H1 (cell line): ENCODE measurements at regions not wholly inside any gene's neighbourhood (a gene's known extent, or its start where the extent isn't known, plus 50 kb on each side); places are given as distances from the start of the nearest gene placed in this dataset.

Source experiments
- CTCF ChIA-PET: fragments of 300-600 bp; sonication (Branson Sonifier 250); formaldehyde crosslinking; loops from one replicate; lab custom pipeline; 2021; ENCODE audit not compliant: partially characterized antibody; lab: Charles Lee
- POLR2A ChIA-PET: fragments of 300-600 bp; sonication (Branson Sonifier 250); formaldehyde crosslinking; loops from one replicate; lab custom pipeline; 2021; ENCODE audit warnings: inconsistent platforms; ENCODE audit not compliant: partially characterized antibody; lab: Charles Lee
- DNase-seq, 2 experiments: peaks; one replicate each; pipeline versions ENCODE4 v3.0.0 to v3.0.0-alpha.2; 2010 to 2022; ENCODE audit warnings: low spot score in 2 of 2, low read depth in 1 of 2, mixed read lengths in 1 of 2
- FAIRE-seq: peaks from 2 replicates; lab custom pipeline; 2011; peaks lifted over from hg19 to GRCh38; lab: Jason Lieb, UNC
- H2AFZ ChIP-seq: 2 replicates; pipeline ENCODE4 v1.8.1; 2012; ENCODE audit warnings: low read length, inconsistent platforms
- H2AK5ac ChIP-seq: 2 replicates; pipeline ENCODE4 v1.6.1; 2013; ENCODE audit warnings: low read depth, low read length
- H2BK120ac ChIP-seq: replicated peaks from 2 replicates; pipeline ENCODE3; 2013; ENCODE audit warnings: low read depth, low read length, inconsistent platforms
- H2BK12ac ChIP-seq: 2 replicates; pipeline ENCODE4 v1.6.1; 2013; ENCODE audit warnings: low read depth, low read length
- H2BK15ac ChIP-seq: 2 replicates; pipeline ENCODE4 v1.6.1; 2013; ENCODE audit warnings: low read length
- H2BK20ac ChIP-seq: 2 replicates; pipeline ENCODE4 v1.6.1; 2013; ENCODE audit warnings: low read length
- H2BK5ac ChIP-seq: 2 replicates; pipeline ENCODE4 v1.6.1; 2013; ENCODE audit warnings: low read depth, low read length
- H3K14ac ChIP-seq: 2 replicates; pipeline ENCODE4 v1.6.1; 2013; ENCODE audit warnings: inconsistent platforms; ENCODE audit not compliant: insufficient read length
- H3K18ac ChIP-seq: 2 replicates; pipeline ENCODE4 v1.6.1; 2013; ENCODE audit warnings: low read length; ENCODE audit errors: extremely low read depth
- H3K23ac ChIP-seq: 2 replicates; pipeline ENCODE4 v1.6.1; 2013; ENCODE audit warnings: inconsistent platforms; ENCODE audit not compliant: insufficient read length
- H3K23me2 ChIP-seq: 2 replicates; pipeline ENCODE4 v1.6.1; 2013; ENCODE audit warnings: low read depth, low read length
- H3K27ac ChIP-seq: 2 replicates; pipeline ENCODE4 v1.6.1; 2011; ENCODE audit warnings: low read depth, low read length, inconsistent platforms
- H3K27me3 ChIP-seq, 4 experiments: replicated peaks in 1 of 4; 1 replicate in 1 of 4; 2 replicates in 3 of 4; pipeline versions ENCODE4 v1.6.1 to v1.8.1; 2011 to 2013; ENCODE audit warnings: low read length in 3 of 4, mild to moderate bottlenecking in 3 of 4, inconsistent platforms in 2 of 4, mixed read lengths in 2 of 4, moderate library complexity in 1 of 4; ENCODE audit not compliant: control insufficient read depth in 3 of 4, insufficient read depth in 3 of 4; ENCODE audit errors: extremely low read depth in 1 of 4
- H3K36me3 ChIP-seq, 4 experiments: 2 replicates each; pipeline versions ENCODE4 v1.6.1 to v1.8.1; 2011 to 2013; ENCODE audit warnings: mild to moderate bottlenecking in 4 of 4, low read length in 3 of 4, moderate library complexity in 2 of 4, control low read depth in 1 of 4, inconsistent platforms in 1 of 4; ENCODE audit not compliant: insufficient read depth in 4 of 4, control insufficient read depth in 2 of 4
- H3K4ac ChIP-seq: replicated peaks from 2 replicates; pipeline ENCODE3; 2013; ENCODE audit warnings: low read length, low read depth, mixed read lengths, inconsistent platforms; ENCODE audit not compliant: insufficient read length
- H3K4me1 ChIP-seq, 4 experiments: replicated peaks in 1 of 4; 1 replicate in 1 of 4; 2 replicates in 3 of 4; pipeline versions ENCODE4 v1.6.1 to v1.8.1; 2011 to 2013; ENCODE audit warnings: low read length in 3 of 4, inconsistent platforms in 2 of 4, mixed read lengths in 1 of 4; ENCODE audit not compliant: insufficient read depth in 4 of 4, control insufficient read depth in 3 of 4
- H3K4me2 ChIP-seq, 2 experiments: 2 replicates each; pipeline versions ENCODE4 v1.6.1 to v1.8.1; 2011 to 2013; ENCODE audit warnings: low read depth in 2 of 2, low read length in 2 of 2, control low read depth in 1 of 2, inconsistent platforms in 1 of 2, mild to moderate bottlenecking in 1 of 2; ENCODE audit not compliant: insufficient read depth in 1 of 2
- H3K4me3 ChIP-seq, 4 experiments: fragments of 200-600, 300-600 bp in 1 of 4; sonication (generic), shearing (Covaris generic), sonication (Bioruptor Twin) in 1 of 4; 2 replicates each; pipeline versions ENCODE4 v1.5.1 to v1.8.1; 2011 to 2016; ENCODE audit warnings: low read length in 4 of 4, low read depth in 3 of 4, control low read depth in 2 of 4, inconsistent platforms in 2 of 4, mild to moderate bottlenecking in 2 of 4, mixed read lengths in 1 of 4, moderate library complexity in 1 of 4; ENCODE audit not compliant: insufficient read depth in 2 of 4; ENCODE audit errors: extremely low read depth in 1 of 4
- H3K56ac ChIP-seq: replicated peaks from 2 replicates; pipeline ENCODE3; 2013; ENCODE audit warnings: low read depth, mild to moderate bottlenecking, mixed read lengths, low read length, inconsistent platforms; ENCODE audit not compliant: insufficient read length
- H3K79me1 ChIP-seq: 2 replicates; pipeline ENCODE4 v1.6.1; 2013; ENCODE audit warnings: low read depth, low read length, control low read depth
- H3K79me2 ChIP-seq, 2 experiments: 2 replicates each; pipeline versions ENCODE4 v1.6.1 to v1.8.1; 2012 to 2013; ENCODE audit warnings: low read length in 2 of 2, mild to moderate bottlenecking in 2 of 2, inconsistent platforms in 1 of 2; ENCODE audit not compliant: insufficient read depth in 2 of 2, control insufficient read depth in 1 of 2
- H3K9ac ChIP-seq, 4 experiments: replicated peaks in 1 of 4; 1 replicate in 1 of 4; 2 replicates in 3 of 4; pipeline versions ENCODE4 v1.6.1 to v1.8.1; 2011 to 2013; ENCODE audit warnings: low read depth in 3 of 4, low read length in 3 of 4, control low read depth in 2 of 4, mild to moderate bottlenecking in 2 of 4, moderate library complexity in 2 of 4, inconsistent platforms in 1 of 4; ENCODE audit errors: extremely low read depth in 1 of 4
- H3K9me3 ChIP-seq, 2 experiments: 2 replicates each; pipeline versions ENCODE4 v1.6.1 to v1.8.1; 2012 to 2013; ENCODE audit warnings: mild to moderate bottlenecking in 2 of 2, moderate library complexity in 2 of 2, control low read depth in 1 of 2, inconsistent platforms in 1 of 2, low read depth in 1 of 2, low read length in 1 of 2, mixed read lengths in 1 of 2; ENCODE audit not compliant: insufficient read depth in 2 of 2
- H4K20me1 ChIP-seq, 2 experiments: replicated peaks in 1 of 2; 2 replicates each; pipeline versions ENCODE3 to v1.8.1; 2011 to 2013; ENCODE audit warnings: inconsistent platforms in 2 of 2, low read length in 2 of 2, mild to moderate bottlenecking in 1 of 2; ENCODE audit not compliant: insufficient read depth in 2 of 2, control insufficient read depth in 1 of 2
- H4K5ac ChIP-seq: 2 replicates; pipeline ENCODE4 v1.6.1; 2013; ENCODE audit warnings: low read length, low read depth, mixed read lengths, inconsistent platforms; ENCODE audit not compliant: insufficient read length
- H4K8ac ChIP-seq: 2 replicates; pipeline ENCODE4 v1.8.0; 2013; ENCODE audit warnings: mild to moderate bottlenecking, moderate library complexity, low read length, inconsistent platforms; ENCODE audit not compliant: insufficient read depth; ENCODE audit errors: extremely low read depth
- H4K91ac ChIP-seq: replicated peaks from 2 replicates; pipeline ENCODE3; 2013; ENCODE audit warnings: low read length, mixed read lengths, inconsistent platforms; ENCODE audit not compliant: insufficient read length
- ASH2L ChIP-seq: fragments of 200-600, 300-600 bp; sonication (generic); IDR thresholded peaks from one replicate; pipeline ENCODE4 v1.7.1; 2017; ENCODE audit warnings: low read length
- CTBP2 ChIP-seq: IDR thresholded peaks from 2 replicates; pipeline ENCODE4 v1.7.0; 2011; ENCODE audit warnings: borderline replicate concordance, mild to moderate bottlenecking, moderate library complexity, mixed read lengths, low read length; ENCODE audit not compliant: insufficient read depth, insufficient read length
- GTF2F1 ChIP-seq: IDR thresholded peaks from 2 replicates; pipeline ENCODE4 v1.6.1; 2012; ENCODE audit warnings: low read depth, low read length, improper control_type of control experiment, borderline replicate concordance
- JUN ChIP-seq: IDR thresholded peaks from 2 replicates; pipeline ENCODE4 v1.6.1; 2011; ENCODE audit warnings: low read depth, mild to moderate bottlenecking, improper control_type of control experiment, low read length
- JUND ChIP-seq: IDR thresholded peaks from 2 replicates; pipeline ENCODE4 v1.6.1; 2011; ENCODE audit warnings: mild to moderate bottlenecking, improper control_type of control experiment, low read length
- KDM5A ChIP-seq: fragments of 200-600 bp; IDR thresholded peaks from 2 replicates; pipeline ENCODE4 v1.7.1; 2012; ENCODE audit warnings: mild to moderate bottlenecking, low read length, inconsistent platforms, mixed read lengths
- MAX ChIP-seq: IDR thresholded peaks from 2 replicates; pipeline ENCODE4 v1.6.1; 2012; ENCODE audit warnings: inconsistent platforms
- POLR2AphosphoS5 ChIP-seq: IDR thresholded peaks from 2 replicates; pipeline ENCODE4 v1.6.1; 2011; ENCODE audit warnings: low read depth, low read length
- RNF2 ChIP-seq: fragments of 200-900, 300-1000 bp; sonication (generic); IDR thresholded peaks from 2 replicates; pipeline ENCODE4 v1.7.1; 2016; ENCODE audit warnings: borderline replicate concordance, low read depth, mild to moderate bottlenecking, antibody characterized with exemption, low read length; ENCODE audit not compliant: poor library complexity, severe bottlenecking; ENCODE audit errors: missing control alignments
- RXRA ChIP-seq: IDR thresholded peaks from 2 replicates; pipeline ENCODE4 v1.6.1; 2011; ENCODE audit warnings: low read depth, mild to moderate bottlenecking, low read length, moderate library complexity; ENCODE audit not compliant: insufficient read depth
- SIN3A ChIP-seq, 2 experiments: IDR thresholded peaks in 1 of 2; conservative IDR thresholded peaks in 1 of 2; 2 replicates each; pipeline ENCODE4 v1.6.1; 2011 to 2012; ENCODE audit warnings: low read length in 2 of 2, improper control_type of control experiment in 1 of 2, low read depth in 1 of 2, mild to moderate bottlenecking in 1 of 2
- SRF ChIP-seq: IDR thresholded peaks from 2 replicates; pipeline ENCODE4 v1.6.1; 2011; ENCODE audit warnings: mild to moderate bottlenecking, low read depth, low read length, moderate library complexity
- USF2 ChIP-seq: IDR thresholded peaks from 2 replicates; pipeline ENCODE4 v1.6.1; 2011; ENCODE audit warnings: low read length, improper control_type of control experiment
- WGBS, 2 experiments: shearing (Covaris generic) in 1 of 2; methylation state at CpG; one replicate each; pipeline versions ENCODE4 v1.1.6 to v1.1.7; 2013 to 2015; ENCODE audit warnings: low lambda C conversion rate in 2 of 2, mixed read lengths in 2 of 2, inconsistent platforms in 1 of 2, low coverage in 1 of 2, missing lambda C conversion rate in 1 of 2; ENCODE audit not compliant: insufficient replicate concordance in 2 of 2, insufficient coverage in 1 of 2, insufficient read length in 1 of 2; ENCODE audit errors: extremely low coverage in 1 of 2, missing lambda C conversion rate in 1 of 2; 5-methylcytosine and 5-hydroxymethylcytosine counted together

GRCh38 chr5:135254183-135254582 lies 144.8 kb downstream of the MACROH2A1 start:
- ChIA-PET CTCF (interaction anchor here (1.0 to 2.9 kb wide), 2 partner anchors 11 to 172 kb away, joined by 5 to 10 read pairs; no protein-coding TSS in a partner anchor), POLR2A (no interaction called here)
- Histone ChIP-seq H3K4ac (no peak overlapping the region), H2BK12ac (no peak overlapping the region), H2AK5ac (no peak overlapping the region), H3K36me3 (no peaks in the 10 kb centered on the region), H3K4me3 (no peak overlapping the region), H4K91ac (no peak overlapping the region), H3K9ac (no peak overlapping the region), H3K56ac (no peak overlapping the region), H3K23me2 (no peaks in the 10 kb centered on the region), H3K27ac (no peak overlapping the region), H3K14ac (no peak overlapping the region), H4K5ac (no peak overlapping the region), H4K8ac (no peak overlapping the region), H4K20me1 (no peaks in the 10 kb centered on the region), H2BK120ac (no peak overlapping the region), H3K4me2 (no peak overlapping the region), H2AFZ (no peak overlapping the region), H3K4me1 (no peaks in the 10 kb centered on the region), H2BK15ac (no peak overlapping the region), H3K79me2 (no peaks in the 10 kb centered on the region), H2BK5ac (no peak overlapping the region), H2BK20ac (no peak overlapping the region), H3K23ac (no peak overlapping the region), H3K18ac (no peak overlapping the region), H3K9me3 (no peaks in the 10 kb centered on the region), H3K27me3 (no peaks in the 10 kb centered on the region), H3K79me1 (no peaks in the 10 kb centered on the region)
- FAIRE-seq = no peak
- peak in 1 of 2 experiments; percentile 36 for DNase-seq
- WGBS, 2 experiments = 88% methylated on average over 4 of the region's 4 CpGs; no CpG with 5 or more reads in 1 of the 2 experiments
- TF ChIP-seq SRF = no peak
- no peak for TF ChIP-seq ASH2L
- no peak for TF ChIP-seq GTF2F1
- no peak for TF ChIP-seq SIN3A (conservative IDR thresholded peaks at IDR 0.05 in 1 of 2, IDR thresholded peaks at IDR 0.05 in 1 of 2; ENCODE audit: low read depth in 1 of 2, low read length in 2 of 2)
- no peak for TF ChIP-seq RXRA
- no peak for TF ChIP-seq POLR2AphosphoS5
- TF ChIP-seq USF2 = no peak
- no peak for TF ChIP-seq JUN
- TF ChIP-seq RNF2 = no peak
- no peak for TF ChIP-seq JUND
- TF ChIP-seq MAX = no peak
- no peak for TF ChIP-seq KDM5A
- TF ChIP-seq CTBP2 = no peak
